Body of pancreas (tissue), 4 donors: ENCODE measurements at regions not wholly inside any gene's neighbourhood (a gene's known extent, or its start where the extent isn't known, plus 50 kb on each side); places are given as distances from the start of the nearest gene placed in this dataset.

Experiments
- POLR2A ChIP-seq, 3 donors: fragments of 450-650 bp; IDR thresholded peaks; one replicate each; pipeline ENCODE4 v1.6.1; 2016; ENCODE audit warnings: antibody characterized with exemption in 3 of 3, mild to moderate bottlenecking in 2 of 3
- TF ChIP-seq, protein P1 (sequence below), 7 experiments: fragments of 450-650 bp in 4 of 7; fragments of 200-600 bp in 3 of 7; sonication (generic) in 3 of 7; IDR thresholded peaks; one replicate each; pipeline ENCODE4 v1.5.1; 2016 to 2019; ENCODE audit warnings: antibody characterized with exemption in 7 of 7

DNA sequence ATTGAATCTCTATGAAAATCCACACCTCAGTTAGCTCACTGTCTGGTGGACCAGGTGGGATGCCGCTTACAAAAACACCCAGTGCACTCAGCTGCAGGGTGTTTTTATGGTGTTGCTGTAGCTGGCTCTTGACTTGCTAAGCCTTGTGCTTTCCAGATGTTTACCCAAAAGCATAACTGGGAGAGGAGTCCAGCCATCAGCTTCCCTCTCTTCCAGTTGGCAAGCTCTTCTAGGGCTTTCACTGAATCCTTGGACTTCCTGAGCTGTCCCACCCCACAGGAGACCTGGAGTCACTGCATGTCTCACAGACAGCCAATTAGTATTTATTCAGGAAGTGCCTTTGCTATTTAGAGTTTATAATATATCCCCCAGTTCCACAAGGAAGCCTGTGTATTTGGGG, 210.9 kb downstream of the FNDC1 start:
- TF ChIP-seq, protein P1, sequence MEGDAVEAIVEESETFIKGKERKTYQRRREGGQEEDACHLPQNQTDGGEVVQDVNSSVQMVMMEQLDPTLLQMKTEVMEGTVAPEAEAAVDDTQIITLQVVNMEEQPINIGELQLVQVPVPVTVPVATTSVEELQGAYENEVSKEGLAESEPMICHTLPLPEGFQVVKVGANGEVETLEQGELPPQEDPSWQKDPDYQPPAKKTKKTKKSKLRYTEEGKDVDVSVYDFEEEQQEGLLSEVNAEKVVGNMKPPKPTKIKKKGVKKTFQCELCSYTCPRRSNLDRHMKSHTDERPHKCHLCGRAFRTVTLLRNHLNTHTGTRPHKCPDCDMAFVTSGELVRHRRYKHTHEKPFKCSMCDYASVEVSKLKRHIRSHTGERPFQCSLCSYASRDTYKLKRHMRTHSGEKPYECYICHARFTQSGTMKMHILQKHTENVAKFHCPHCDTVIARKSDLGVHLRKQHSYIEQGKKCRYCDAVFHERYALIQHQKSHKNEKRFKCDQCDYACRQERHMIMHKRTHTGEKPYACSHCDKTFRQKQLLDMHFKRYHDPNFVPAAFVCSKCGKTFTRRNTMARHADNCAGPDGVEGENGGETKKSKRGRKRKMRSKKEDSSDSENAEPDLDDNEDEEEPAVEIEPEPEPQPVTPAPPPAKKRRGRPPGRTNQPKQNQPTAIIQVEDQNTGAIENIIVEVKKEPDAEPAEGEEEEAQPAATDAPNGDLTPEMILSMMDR (IDR thresholded peaks at IDR 0.05): no peak
- TF ChIP-seq POLR2A (IDR thresholded peaks at IDR 0.05): no peak
